ENCODE measurements at regions not wholly inside any gene's neighbourhood (a gene's known extent, or its start where the extent isn't known, plus 50 kb on each side); places are given as distances from the start of the nearest gene placed in this dataset.

GRCh38 chr2:198337368-198337767, 533.0 kb downstream of the PLCL1 start:
- TF ChIP-seq YY1 (IDR thresholded peaks at IDR 0.05; ENCODE audit: insufficient read depth, insufficient read length): no peak
- TF ChIP-seq ZNF274 (IDR thresholded peaks at IDR 0.05; ENCODE audit: low read depth, low read length): no peak
- no peak for TF ChIP-seq SUZ12 (IDR thresholded peaks at IDR 0.05; ENCODE audit: extremely low read depth, insufficient read depth, insufficient read length)
